Left ventricle myocardium inferior (tissue), 1 donor: ENCODE measurements at regions not wholly inside any gene's neighbourhood (a gene's known extent, or its start where the extent isn't known, plus 50 kb on each side); places are given as distances from the start of the nearest gene placed in this dataset.

Source experiments
- DNase-seq: peaks from one replicate; pipeline ENCODE4 v3.0.0-alpha.2; 2020
- H3K27ac ChIP-seq: fragments of 200-600 bp; replicated peaks from 2 replicates; pipeline ENCODE4 v1.8.0; 2021
- H3K27me3 ChIP-seq: fragments of 200-600 bp; 2 replicates; pipeline ENCODE4 v1.8.0; 2021; ENCODE audit warnings: low read depth
- H3K36me3 ChIP-seq: fragments of 200-600 bp; 2 replicates; pipeline ENCODE4 v1.8.0; 2021
- H3K4me1 ChIP-seq: fragments of 200-600 bp; 2 replicates; pipeline ENCODE4 v1.8.0; 2021
- H3K4me3 ChIP-seq: fragments of 200-600 bp; 2 replicates; pipeline ENCODE4 v1.8.0; 2021; ENCODE audit warnings: mild to moderate bottlenecking, moderate library complexity
- H3K9me3 ChIP-seq: fragments of 200-600 bp; replicated peaks from 2 replicates; pipeline ENCODE4 v1.8.0; 2021
- CTCF ChIP-seq: fragments of 200-600 bp; IDR thresholded peaks from 2 replicates; pipeline ENCODE4 v1.8.0; 2021; ENCODE audit warnings: antibody characterized with exemption, mild to moderate bottlenecking, borderline replicate concordance
- intact Hi-C: fragments of 100-400 bp; cut with micrococcal nuclease; formaldehyde crosslinking; loops from one replicate; pipeline ENCODE4 v1.11.0; 2022
- donor health status: DM: no; HTN: yes; CAD: no; lungs with severe emphysema.

- no peak for DNase-seq
- Histone ChIP-seq H3K27me3 (no peaks in the 10 kb centered on the region), H3K4me1 (peaks cover 24% of the 10 kb centered on the region), H3K27ac (no peak overlapping the region), H3K4me3 (no peak overlapping the region), H3K9me3 (no peaks in the 10 kb centered on the region), H3K36me3 (no peaks in the 10 kb centered on the region)
- intact Hi-C loops = no loop called here
- no peak for TF ChIP-seq CTCF
Measured at GRCh38 chr6:134691180-134691579, 258.7 kb downstream of the ALDH8A1 start.

GRCh38 chr6:134690048-134690447 is 259.9 kb downstream of the ALDH8A1 start:
- Histone ChIP-seq H3K9me3 (no peaks in the 10 kb centered on the region), H3K36me3 (no peaks in the 10 kb centered on the region), H3K27ac (peak overlapping the region; percentile 86), H3K27me3 (no peaks in the 10 kb centered on the region), H3K4me1 (peaks cover 27% of the 10 kb centered on the region), H3K4me3 (peak overlapping the region; percentile 50)
- intact Hi-C loops = no loop called here
- no peak for TF ChIP-seq CTCF
- no peak for DNase-seq

GRCh38 chr6:134689641-134690040 is 260.3 kb downstream of the ALDH8A1 start:
- no peaks in the 10 kb centered on the region for H3K27me3 ChIP-seq
- intact Hi-C loops = no loop called here
- peaks cover 27% of the 10 kb centered on the region for H3K4me1 ChIP-seq
- H3K4me3 ChIP-seq = peak overlapping the region; percentile 50
- DNase-seq = peak; percentile 61
- no peaks in the 10 kb centered on the region for H3K36me3 ChIP-seq
- H3K27ac ChIP-seq = peak overlapping the region; percentile 86
- no peak for TF ChIP-seq CTCF
- no peaks in the 10 kb centered on the region for H3K9me3 ChIP-seq

- Histone ChIP-seq H3K27me3 (no peaks in the 10 kb centered on the region), H3K36me3 (no peaks in the 10 kb centered on the region), H3K27ac (peak overlapping the region; percentile 86), H3K9me3 (no peaks in the 10 kb centered on the region), H3K4me3 (peak overlapping the region; percentile 50), H3K4me1 (peaks cover 27% of the 10 kb centered on the region)
- intact Hi-C loops = no loop called here
- TF ChIP-seq CTCF = no peak
- peak; percentile 20 for DNase-seq
Measured at GRCh38 chr6:134689177-134689576, 260.7 kb downstream of the ALDH8A1 start.

GRCh38 chr6:134686071-134686470 is 263.8 kb downstream of the ALDH8A1 start:
- H3K36me3 ChIP-seq = no peaks in the 10 kb centered on the region
- H3K4me1 ChIP-seq = peaks cover 27% of the 10 kb centered on the region
- no peak for DNase-seq
- H3K27me3 ChIP-seq = no peaks in the 10 kb centered on the region
- intact Hi-C loops = no loop called here
- H3K27ac ChIP-seq = no peak overlapping the region
- no peak overlapping the region for H3K4me3 ChIP-seq
- no peak for TF ChIP-seq CTCF
- H3K9me3 ChIP-seq = no peaks in the 10 kb centered on the region

- no peak overlapping the region for H3K27ac ChIP-seq
- intact Hi-C loops = no loop called here
- peaks cover 15% of the 10 kb centered on the region for H3K4me1 ChIP-seq
- no peak for TF ChIP-seq CTCF
- H3K36me3 ChIP-seq = no peaks in the 10 kb centered on the region
- H3K27me3 ChIP-seq = no peaks in the 10 kb centered on the region
- DNase-seq = no peak
- no peaks in the 10 kb centered on the region for H3K9me3 ChIP-seq
- no peak overlapping the region for H3K4me3 ChIP-seq
Measured at GRCh38 chr6:134684423-134684795, 265.5 kb downstream of the ALDH8A1 start.
